ENCODE measurements at regions not wholly inside any gene's neighbourhood (a gene's known extent, or its start where the extent isn't known, plus 50 kb on each side); places are given as distances from the start of the nearest gene placed in this dataset.

DNA sequence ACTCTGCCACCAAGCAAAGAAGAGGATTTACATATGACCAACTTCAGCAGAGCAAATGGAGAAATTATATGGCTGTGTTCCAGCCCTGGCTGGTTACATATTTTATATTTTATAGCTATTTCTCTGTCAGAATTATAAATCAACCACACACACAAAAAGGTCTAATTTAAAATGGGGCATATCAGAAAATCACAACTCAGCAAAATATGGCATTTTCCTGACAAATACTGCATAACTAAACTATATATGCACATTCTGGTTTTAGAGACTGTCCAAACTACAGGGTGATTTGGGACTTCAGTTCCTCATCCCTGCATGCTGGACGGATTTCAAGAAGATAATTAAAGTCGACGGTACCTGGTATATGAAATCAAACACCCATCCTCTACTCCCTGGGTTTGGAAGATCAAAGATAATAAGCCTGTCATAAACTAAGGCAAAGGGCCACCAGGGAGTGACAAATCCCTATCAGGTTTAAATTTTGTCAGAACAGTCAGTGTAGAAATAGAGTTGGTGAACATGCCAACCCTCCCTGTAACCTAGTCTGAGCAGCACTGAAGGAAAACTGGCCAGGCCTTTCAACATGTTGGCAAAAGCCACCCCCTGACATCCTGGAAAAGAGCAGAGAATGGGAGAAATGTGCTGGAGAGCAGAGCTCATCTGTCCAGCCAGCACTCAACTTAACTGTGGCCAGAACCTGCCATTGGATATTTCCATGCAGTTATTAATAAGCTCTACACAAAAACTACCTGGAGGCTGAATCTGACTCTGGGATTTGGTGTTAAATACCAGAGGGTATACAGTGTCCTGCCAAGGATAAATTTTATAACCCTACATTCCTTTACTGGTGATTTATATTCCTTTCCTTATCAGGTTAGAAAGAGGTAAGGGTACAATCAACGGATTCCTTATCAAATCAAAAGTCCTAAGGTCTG lies 235.7 kb downstream of the ENC1 start:
- DNase-seq (ENCODE audit: low read depth, low spot score) (no peak), ATAC-seq (no peak)
- Histone ChIP-seq H3K9ac (ENCODE audit: low read length) (no peak overlapping the region), H3K9me2 (ENCODE audit: insufficient read depth) (no peaks in the 10 kb centered on the region), H3K4me3 (replicated peaks in 1 of 2; ENCODE audit: low read depth in 1 of 2, low read length in 2 of 2) (no peak overlapping the region), H3K27ac (ENCODE audit: low read depth, low read length) (no peak overlapping the region), H4K20me1 (ENCODE audit: insufficient read depth) (no peaks in the 10 kb centered on the region), H3K27me3 (ENCODE audit: insufficient read depth, low read length) (no peaks in the 10 kb centered on the region), H2AFZ (ENCODE audit: low read depth, low read length, poor library complexity, severe bottlenecking) (no peak overlapping the region), H3K36me3 (ENCODE audit: control insufficient read depth in 1 of 2, insufficient read depth in 2 of 2, low read length in 2 of 2) (no peaks in the 10 kb centered on the region), H3K4me2 (ENCODE audit: low read length) (no peak overlapping the region), H3K79me2 (ENCODE audit: insufficient read depth, low read length) (no peaks in the 10 kb centered on the region), H3K4me1 (ENCODE audit: control insufficient read depth in 1 of 2, insufficient read depth in 2 of 2, low read length in 2 of 2) (no peaks in the 10 kb centered on the region), H3K9me3 (ENCODE audit: control insufficient read depth in 1 of 2, insufficient read depth in 1 of 2, low read depth in 1 of 2, low read length in 2 of 2) (no peaks in the 10 kb centered on the region)
- CTCF ChIA-PET, result no interaction called here
- RAD21 ChIA-PET (ENCODE audit: low non-redundant PET in 1 of 2, low total read pairs in 2 of 2, uncharacterized antibody in 2 of 2, unreplicated experiment in 2 of 2), result no interaction called here
- no peak for TF ChIP-seq ZFX (IDR thresholded peaks at IDR 0.05)
- TF ChIP-seq YY1 (IDR thresholded peaks at IDR 0.05; ENCODE audit: extremely low read depth, insufficient replicate concordance, low read depth, low read length), result no peak
- no peak for TF ChIP-seq EZH2 (IDR thresholded peaks at IDR 0.05)
- no peak for TF ChIP-seq EGR1 (IDR thresholded peaks at IDR 0.05; ENCODE audit: low read depth)
- TF ChIP-seq TCF7L2 (IDR thresholded peaks at IDR 0.05; ENCODE audit: borderline replicate concordance, extremely low read depth, insufficient read depth, insufficient read length), result no peak
- TF ChIP-seq REST (IDR thresholded peaks at IDR 0.05; ENCODE audit: low read depth), result no peak
- no peak for TF ChIP-seq ZBTB33 (IDR thresholded peaks at IDR 0.05; ENCODE audit: extremely low read depth, insufficient replicate concordance, low read length)
- TF ChIP-seq CEBPB (IDR thresholded peaks at IDR 0.05; ENCODE audit: low read depth), result no peak
- no peak for TF ChIP-seq SRF (IDR thresholded peaks at IDR 0.05; ENCODE audit: low read depth)
- TF ChIP-seq, protein P1, sequence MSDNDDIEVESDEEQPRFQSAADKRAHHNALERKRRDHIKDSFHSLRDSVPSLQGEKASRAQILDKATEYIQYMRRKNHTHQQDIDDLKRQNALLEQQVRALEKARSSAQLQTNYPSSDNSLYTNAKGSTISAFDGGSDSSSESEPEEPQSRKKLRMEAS (IDR thresholded peaks at IDR 0.05), result no peak
- TF ChIP-seq, protein P2, sequence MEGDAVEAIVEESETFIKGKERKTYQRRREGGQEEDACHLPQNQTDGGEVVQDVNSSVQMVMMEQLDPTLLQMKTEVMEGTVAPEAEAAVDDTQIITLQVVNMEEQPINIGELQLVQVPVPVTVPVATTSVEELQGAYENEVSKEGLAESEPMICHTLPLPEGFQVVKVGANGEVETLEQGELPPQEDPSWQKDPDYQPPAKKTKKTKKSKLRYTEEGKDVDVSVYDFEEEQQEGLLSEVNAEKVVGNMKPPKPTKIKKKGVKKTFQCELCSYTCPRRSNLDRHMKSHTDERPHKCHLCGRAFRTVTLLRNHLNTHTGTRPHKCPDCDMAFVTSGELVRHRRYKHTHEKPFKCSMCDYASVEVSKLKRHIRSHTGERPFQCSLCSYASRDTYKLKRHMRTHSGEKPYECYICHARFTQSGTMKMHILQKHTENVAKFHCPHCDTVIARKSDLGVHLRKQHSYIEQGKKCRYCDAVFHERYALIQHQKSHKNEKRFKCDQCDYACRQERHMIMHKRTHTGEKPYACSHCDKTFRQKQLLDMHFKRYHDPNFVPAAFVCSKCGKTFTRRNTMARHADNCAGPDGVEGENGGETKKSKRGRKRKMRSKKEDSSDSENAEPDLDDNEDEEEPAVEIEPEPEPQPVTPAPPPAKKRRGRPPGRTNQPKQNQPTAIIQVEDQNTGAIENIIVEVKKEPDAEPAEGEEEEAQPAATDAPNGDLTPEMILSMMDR (IDR thresholded peaks at IDR 0.05 in 2 of 3, conservative IDR thresholded peaks at IDR 0.05 in 1 of 3; ENCODE audit: borderline replicate concordance in 1 of 3, insufficient read depth in 1 of 3, low read depth in 2 of 3, low read length in 2 of 3), result no peak
- TF ChIP-seq POLR2AphosphoS5 (IDR thresholded peaks at IDR 0.05; ENCODE audit: low read depth, low read length), result no peak
- no peak for TF ChIP-seq CBX3 (IDR thresholded peaks at IDR 0.05; ENCODE audit: low read depth)
- TF ChIP-seq SP1 (IDR thresholded peaks at IDR 0.05; ENCODE audit: low read depth), result no peak
- intact Hi-C loops (cut with micrococcal nuclease), result no loop called here
- POLR2A ChIA-PET, result no interaction called here
- no TSS peak for BruUV-seq (replicated peaks)
